Brain pericyte (primary cell): ENCODE measurements at regions not wholly inside any gene's neighbourhood (a gene's known extent, or its start where the extent isn't known, plus 50 kb on each side); places are given as distances from the start of the nearest gene placed in this dataset.

ENCODE experiments used
- DNase-seq: peaks from one replicate; pipeline ENCODE4 v3.0.0-alpha.2; 2012; ENCODE audit warnings: low read depth, low spot score

DNA sequence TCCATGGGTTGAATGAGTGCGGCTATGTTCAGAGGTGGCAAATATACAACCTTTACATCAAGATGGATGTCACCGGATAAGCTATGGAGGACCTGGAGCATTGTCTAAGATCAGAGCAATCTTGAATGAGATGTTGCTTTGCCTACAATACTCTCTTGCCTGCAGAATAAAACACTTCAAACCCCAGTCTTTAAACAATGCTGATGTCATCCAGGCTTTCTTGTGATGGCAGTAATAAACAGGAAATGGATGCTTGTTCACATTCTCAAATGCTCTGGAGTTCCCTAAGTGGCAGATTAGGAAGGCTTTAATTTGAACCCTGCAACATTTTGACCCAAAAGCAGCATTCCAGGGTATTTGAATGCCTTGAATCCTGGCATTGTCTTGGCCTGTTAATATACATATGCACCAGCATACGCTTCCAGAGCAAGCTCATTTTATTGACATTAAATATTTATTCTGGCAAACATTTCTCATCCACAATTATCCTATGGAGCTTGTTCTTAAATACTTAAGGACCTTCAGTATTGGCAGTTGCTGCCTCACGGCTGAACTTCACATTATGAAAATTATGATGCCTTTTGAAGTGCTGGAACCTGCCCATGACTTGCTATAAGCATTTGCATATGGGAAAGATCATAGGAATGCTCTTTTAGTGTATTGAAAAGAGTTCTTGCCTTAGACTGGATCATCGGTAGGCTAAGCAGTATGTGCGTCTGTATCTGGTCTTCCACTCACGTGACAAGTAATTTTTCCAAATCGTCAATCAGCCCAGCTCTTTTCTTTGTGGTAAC lies 422.7 kb downstream of the SIPA1L2 start:
- DNase-seq = no peak

DNA sequence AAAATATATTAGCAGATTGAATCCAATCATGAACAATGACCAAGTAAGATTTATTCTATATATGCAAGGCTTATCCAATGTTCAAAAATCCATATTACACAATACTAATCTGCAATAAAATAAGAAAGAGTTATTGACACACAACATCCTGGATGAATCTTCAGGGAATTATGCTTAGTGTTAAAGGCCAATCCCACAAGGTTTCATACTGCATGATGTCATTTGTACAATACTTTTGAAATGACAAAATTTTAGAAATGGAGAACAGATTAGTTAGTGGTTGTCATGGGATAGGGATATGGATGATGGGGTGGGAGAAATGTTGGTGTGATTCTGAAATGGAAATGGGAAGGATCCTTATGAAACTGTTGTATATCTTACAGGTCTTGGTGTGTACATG lies 425.7 kb downstream of the SIPA1L2 start:
- no peak for DNase-seq

DNA sequence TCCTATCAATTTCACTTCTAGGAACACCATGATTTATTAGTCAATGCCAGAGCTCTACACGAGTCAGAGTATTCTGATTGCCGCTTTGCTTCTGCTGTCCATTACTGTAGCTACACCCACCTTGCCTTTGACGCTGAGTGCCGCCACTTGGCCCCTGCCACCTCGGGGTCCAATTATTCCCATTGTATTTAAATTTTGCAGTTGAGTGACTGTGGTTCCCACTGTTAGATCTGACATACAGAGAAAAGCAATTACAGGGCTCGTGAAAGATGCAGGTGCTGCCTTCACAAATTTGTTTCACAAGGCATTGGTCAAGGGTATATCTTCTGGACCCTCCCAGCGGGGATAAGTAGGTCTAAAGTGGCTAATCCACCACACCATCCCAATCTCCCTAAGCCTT lies 428.9 kb downstream of the SIPA1L2 start:
- no peak for DNase-seq

DNA sequence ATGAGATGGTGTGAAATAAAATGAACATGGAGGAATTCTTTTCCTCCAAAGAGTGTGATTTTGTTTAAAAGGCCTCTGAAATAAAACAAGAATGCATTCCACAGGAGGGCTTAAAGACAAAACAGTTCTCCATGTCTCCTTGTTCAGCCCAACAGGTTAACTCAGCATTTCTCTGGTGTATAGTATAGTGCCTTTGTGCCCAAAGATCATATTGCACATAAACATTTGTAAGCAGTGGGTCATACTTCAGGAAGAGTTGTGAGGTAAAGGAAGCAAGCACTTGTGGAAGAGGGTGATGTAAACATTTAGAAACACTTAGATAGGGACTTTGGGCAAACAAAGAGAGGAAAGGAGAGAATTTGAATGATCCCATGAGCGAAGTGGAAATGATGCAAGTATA lies 433.9 kb downstream of the SIPA1L2 start:
- no peak for DNase-seq

DNA sequence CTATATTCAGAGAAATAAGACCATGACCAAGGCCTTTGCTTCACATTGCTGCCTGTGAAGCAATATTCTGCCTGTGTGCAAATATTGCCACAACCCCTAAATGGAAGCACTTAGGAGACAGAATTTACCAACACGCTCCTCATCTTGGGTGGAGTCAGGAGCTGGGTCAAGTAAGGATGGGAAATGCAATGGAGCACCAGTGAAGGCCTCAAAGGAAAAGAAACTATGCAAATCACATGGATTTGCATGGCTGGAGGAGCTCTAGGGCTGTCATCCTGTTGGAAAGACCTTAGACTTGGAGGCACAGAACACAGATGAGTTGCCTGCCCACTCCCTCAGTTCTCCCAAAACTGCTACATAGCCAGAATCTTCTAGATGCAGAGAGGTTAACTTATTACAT lies 435.5 kb downstream of the SIPA1L2 start:
- no peak for DNase-seq

DNA sequence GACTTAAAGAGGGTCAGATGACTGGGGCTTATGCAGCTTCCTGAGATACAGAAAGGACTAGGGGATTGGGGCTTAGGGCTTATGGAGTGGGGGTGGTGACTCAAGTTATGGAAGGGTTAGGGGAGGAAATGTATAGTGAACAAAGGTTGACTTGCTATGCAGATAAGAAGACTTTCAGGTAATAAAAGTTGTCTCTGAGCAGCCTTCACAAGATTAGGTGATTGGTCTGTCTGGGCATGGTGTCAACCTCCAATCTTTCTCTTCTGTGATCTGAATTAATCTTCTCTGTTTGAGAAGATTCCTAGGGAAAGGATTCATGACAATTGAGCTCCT lies 436.5 kb downstream of the SIPA1L2 start:
- DNase-seq = no peak

DNA sequence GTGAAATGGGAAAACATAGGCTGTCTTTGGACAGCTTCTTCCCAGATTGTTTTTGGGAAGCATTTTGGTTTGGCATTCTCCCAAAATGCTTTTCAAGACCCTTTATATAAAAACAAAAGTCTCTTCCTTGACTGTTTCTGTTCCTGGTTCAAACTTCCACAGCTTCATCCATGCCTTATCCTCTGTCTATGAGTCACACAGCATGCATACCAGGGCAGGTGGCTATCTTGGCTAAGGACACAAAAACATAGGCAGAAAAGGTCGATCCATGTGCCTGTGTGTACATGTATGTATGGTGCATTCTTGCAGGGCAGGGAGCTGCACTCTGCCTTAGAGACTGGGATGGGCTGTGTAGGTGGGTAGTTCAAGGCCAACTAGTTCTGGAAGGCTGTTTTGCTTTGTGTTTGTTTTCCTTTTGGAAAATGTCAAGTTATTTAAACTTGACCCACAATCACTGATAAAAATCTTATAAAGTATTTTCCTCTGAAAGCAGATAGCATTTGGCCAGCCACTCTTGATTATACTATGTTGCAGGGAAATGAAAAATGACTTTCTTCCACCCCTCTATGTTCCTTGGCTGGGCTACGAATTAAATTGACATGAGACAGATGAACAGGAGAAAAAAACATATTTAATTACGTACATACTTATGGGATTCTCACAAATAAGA lies 437.0 kb downstream of the SIPA1L2 start:
- DNase-seq = no peak

DNA sequence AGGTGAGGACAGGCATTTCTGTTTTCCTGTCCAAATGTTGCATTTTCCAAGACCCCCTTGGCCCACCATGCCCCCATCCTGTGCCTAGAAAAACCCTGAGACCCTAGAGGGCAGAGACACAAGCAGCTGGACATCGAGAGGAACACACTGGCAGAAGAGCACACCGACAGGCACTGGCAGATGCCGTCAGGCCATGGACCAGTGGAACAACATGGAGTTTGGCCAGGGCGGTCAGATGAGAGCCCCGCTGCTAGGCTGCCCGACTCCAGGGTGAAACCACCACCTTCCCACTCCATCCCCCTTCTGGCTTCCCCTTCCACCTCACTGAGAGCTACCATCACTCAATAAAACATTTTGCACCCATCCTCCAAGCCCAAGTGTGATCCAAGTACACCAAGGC lies 438.4 kb downstream of the SIPA1L2 start:
- DNase-seq = no peak

DNA sequence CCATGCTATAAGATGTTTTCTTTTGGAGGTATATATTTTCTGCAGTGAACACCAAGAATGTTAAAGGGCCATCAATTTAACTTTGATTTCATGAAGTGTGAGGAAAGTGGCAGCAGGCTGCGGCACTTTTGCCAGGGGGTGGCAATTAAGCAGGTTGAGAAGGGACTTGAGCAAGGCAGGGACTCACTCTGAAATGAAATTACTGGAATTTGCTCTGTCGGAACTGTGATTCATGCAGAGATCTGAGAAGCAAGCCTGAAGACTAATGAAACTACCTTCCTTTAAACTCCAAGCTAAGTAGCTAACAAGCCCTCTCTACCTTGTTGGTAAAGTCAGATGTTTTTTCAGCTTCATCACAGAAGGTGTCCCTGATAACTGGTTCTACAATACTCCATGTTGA lies 441.6 kb downstream of the SIPA1L2 start:
- no peak for DNase-seq

DNA sequence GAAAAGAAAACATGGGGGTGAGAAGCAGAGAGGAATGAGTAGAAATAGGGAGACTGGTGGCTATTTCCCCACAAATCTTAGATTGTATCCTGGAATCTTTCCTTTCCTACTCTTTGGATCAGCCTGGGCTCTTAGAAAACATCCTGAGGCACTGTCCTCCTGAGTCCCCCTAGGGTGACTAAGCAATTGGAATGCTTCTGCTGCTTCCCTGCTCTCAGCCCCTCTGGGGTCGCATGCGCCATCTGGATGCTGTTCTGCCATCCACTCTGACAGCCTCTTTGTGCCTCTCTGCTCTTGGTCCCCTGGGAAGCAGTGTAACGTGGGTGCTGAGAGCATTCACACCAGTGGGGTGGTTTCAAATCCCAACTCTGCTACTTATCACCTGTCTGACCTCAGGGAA lies 443.0 kb downstream of the SIPA1L2 start:
- DNase-seq = peak; percentile 15

DNA sequence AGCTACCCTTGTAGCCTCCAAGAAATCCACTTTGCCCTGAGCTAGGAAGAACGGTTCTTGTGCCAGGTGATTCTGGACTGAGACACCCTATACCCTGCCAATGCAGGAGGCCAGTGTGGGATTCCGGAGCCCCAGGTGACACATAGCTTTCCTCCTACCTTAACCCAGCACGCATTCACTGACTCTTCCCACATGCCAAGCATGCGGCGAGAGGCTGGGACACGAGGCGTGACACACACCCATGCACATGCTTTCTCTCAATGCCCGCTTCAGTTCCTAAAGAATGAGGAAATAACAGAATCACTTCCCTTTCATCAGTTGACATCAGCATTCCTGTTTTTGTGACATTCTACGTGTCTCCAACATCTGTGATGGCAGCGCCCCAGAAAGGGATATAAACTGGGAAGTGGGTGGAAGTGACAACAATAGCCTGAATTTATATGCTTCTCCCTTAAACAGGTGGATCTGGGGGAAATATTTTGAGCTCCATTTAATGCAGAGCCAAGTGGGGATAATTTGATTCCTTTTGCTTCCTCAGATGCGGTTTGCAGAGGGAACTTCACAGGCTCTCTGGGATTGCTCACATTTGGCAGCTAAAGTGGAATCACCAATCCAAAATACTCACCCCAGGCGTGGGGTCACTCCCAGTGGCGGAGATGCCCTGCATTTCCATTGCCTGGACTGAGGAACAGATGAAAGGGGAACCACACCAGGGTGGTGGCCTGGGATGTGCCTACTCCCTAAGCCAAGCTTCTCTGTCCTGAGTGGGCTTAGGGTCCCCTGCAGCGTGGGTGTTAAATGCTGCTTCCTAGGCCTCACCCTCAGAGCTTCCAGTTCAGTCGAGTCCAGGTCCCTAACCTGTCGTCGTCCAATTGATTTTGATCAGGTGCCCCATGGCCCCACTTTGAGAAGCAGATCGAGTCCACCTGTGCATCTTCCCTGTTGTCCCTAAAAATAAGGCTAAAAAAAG lies 445.1 kb downstream of the SIPA1L2 start:
- DNase-seq = no peak

DNA sequence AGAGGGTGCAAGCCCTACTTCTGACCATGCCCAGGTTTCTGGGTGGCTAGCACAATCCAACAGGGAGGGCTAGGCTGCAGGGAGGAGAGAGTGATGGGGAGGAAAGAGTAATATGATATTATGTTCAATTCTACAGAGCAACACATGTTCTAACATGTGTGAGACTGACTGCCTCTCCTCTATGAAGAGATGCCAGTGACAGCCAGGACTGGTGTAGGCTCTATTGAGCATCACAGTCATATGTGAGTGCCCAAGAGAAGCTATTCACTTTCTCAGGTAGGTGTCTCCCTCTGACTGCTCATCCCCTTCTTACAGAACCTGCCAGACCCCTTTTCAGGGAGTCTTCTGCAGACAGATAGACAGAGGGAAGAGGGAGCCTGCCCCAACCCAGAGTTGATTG lies 446.1 kb downstream of the SIPA1L2 start:
- no peak for DNase-seq

DNA sequence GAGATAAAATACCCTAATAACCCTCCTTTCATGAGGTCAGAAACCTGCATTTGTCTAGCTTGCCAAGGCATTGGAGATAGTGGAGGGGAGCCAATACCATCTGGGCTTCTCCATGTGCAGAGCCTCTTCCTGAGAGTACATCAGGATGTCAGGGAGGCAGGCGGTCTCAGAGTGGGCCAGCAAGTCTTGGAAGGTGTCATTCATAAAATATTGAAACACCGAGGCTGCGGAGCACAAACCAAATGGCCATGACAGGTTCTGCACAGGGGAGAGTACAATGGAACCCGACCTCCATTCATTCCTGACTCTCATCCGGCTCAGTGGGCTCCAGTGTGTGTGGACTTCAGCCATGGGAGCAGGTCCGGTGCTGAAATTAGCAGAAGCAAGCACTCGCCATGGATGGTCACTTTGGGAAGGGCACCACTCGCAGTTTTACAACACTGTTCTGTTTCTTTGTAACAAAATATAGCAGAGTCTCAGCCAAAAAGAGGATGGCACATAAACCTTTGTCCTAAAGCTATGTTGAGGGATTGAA lies 446.6 kb downstream of the SIPA1L2 start:
- no peak for DNase-seq

DNA sequence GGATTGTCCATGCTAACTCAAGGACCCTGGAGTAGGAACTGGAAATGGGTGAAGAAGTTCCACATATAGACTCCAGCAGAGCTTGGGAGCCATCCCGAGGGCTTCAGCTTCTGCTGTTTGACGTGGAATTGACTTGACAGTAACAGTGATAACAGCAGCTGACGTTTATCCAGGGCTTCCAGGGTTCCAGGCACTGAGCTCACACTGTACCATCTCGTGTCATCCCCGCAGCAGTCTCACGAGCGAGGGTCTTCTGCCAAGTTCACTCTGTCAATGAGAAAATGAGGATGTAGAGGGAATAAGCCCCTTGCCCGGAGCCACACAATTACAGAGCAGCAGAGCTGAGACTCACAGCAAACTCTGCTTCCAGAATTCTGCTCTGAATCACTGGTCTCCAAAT lies 447.7 kb downstream of the SIPA1L2 start:
- no peak for DNase-seq

DNA sequence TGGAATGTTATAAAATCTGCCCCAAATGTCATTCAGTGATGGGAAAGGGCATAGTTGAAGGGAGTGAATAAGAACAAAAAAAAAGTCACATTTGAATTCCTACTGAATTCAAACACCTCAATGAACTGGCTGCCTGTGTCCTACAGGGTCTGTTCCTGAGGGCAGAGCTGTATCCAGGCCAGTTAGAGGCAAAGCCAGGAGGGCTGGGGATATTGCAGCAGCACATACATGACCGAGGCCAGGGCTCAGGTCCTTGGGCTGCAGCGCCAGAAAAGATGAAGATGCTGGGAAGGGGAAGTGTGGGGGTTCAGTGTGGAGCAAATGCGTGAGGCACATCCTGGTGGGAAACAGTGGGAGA lies 449.2 kb downstream of the SIPA1L2 start:
- no peak for DNase-seq

DNA sequence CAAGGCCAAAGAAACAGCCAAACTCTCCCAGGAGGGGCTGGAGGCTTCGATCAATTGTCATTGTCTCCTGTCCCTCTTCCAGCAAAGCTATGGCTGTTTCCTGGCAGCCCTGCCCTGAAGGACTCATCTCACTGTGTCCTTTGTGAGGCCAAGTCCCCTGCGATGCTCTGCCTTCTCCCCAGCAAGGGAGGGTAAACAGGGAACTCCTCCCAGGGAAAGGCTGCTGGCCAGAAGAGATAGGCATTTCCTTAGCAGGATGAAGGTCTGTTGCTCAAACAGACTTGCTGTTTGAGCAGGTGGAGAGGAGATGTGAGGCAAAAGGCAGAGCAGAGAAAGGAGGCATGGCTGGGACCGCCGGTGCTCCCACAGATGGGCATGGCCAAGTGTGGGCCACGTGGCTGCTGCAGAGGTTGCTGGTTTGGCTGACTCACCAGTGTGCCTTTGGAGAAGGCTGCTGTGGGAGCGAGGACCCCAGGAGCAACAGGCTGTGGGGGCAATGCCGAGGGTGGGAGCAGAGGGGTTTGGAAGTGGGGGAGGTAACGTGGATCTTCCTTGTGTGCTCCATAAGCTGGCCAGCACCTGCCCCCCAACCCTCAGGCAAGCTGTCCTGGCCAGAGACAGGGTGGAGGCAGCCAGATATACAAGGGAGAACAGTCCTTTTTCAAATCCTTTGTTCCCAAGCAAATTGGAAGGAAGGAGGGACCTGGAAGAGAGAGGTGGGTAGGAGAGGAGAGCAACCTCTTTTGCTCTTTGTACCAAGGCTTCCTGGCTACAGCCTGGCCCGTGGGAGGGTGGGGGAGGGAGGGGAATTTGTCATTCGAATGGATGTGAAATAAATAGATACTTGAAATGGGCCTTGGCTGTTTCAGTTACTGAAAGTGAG lies 449.8 kb downstream of the SIPA1L2 start:
- no peak for DNase-seq

DNA sequence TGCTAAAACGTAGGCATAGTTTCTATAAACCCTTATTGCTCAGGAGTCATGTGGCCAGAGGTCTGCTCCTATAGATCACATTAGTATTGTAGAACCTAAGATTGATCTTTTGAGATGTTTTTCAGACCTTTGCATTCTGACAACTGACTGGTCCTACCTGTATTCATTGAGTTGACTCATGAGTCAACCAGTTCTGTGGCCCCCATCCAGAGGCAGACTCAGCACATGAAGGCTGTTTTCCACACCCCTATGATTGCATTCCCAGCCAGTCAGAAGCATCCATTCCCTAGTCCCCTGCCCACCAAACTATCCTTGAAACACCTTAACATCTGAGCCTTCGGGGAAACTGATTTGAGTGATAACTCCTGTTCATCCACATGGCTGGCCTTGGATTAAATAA lies 451.7 kb downstream of the SIPA1L2 start:
- DNase-seq = no peak

DNA sequence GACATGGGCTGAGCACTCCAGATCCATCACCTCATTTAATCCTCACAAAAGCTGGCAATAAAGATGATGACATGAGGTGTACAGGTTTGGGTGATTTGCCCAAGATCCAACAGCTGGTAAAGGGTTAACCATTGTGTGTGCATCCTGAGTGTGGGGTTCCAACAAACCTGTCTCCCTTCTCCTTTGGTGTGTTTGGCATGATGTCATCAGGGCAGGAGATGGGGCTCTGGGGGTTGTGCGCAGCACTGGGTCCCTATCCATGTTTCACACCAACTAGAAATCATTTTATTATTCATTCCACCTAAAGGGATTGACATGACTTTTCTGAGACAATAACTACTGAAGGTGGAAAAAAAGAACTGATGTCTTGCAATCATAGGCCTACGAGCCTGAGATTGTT lies 452.5 kb downstream of the SIPA1L2 start:
- DNase-seq = no peak

DNA sequence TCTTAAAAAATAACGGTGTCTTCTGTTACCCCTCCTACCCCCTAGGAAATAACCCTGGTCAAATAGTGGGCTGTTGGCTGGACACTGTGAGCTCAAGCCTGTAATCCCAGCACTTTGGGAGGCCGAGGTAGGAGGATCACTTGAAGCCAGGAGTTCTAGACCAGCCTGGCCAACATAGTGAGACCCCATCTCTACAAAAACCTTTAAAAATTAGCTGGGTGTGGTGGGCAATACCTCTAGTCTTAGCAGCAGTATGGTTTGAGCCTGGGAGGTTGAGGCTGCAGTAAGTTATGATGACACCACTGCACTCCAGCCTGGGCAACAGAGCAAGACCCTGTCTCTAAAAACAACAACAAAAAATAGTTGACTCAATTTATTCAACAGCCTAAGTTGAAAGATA lies 453.7 kb downstream of the SIPA1L2 start:
- no peak for DNase-seq

DNA sequence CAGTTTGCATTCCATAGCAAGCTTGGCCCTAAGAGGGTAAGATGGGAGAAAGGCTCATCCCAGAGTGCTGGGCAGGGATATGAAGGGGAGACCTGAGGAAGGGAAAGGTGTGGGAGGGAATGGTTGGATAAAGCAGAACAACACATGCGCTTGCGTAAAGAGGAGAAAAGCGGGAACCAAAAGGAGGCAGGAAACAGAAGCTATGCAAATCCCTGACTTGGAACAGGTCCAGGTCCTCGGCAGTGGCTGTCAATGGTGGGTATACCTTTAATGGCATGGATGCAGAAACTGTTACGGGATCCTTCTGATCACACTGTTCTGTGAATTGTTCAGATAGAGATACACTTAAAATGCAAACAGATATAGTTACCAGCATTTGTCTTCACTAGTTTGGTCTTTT lies 455.6 kb downstream of the SIPA1L2 start:
- DNase-seq = no peak

DNA sequence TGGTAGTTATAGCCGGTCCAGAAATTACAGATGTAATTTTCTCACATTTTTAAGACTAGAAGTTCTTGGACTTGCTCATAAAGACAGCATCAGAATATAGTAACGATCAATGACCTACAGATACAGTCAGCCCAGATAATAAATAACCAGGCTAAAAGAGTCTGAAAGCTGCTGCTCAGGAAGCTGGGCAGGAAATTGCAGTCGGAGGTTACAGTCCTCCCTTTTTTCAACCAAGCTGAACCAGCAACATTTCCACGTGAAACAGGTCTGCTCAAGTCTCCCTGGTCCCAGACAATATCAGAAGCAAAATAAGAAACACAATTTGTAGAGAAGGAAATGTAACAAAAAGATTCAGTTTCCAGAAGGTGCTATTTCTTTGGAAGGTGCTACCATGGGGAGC lies 457.4 kb downstream of the SIPA1L2 start:
- no peak for DNase-seq
